ENCODE measurements at regions not wholly inside any gene's neighbourhood (a gene's known extent, or its start where the extent isn't known, plus 50 kb on each side); places are given as distances from the start of the nearest gene placed in this dataset.

DNA sequence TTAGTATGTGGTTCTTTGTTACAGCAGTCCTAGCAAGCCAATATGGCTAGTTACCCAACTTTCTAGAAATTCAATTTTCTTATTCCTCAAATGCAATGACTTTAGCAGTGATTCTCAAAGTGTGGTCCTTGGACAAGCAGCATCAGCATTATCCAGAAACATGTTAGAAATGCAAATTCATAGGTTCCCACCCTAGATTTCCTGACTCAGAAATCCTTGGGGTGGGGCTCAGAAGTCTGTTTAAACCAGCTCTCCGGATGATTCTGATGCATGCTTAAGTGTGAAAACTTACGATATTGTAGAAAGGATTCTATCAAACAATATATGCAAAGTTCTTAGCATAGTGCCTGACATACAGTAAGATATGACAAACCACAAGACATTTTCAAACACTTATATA, 757.1 kb downstream of the DHX35 start:
- DNase-seq (ENCODE audit: low spot score) = no peak
- H3K27me3 Mint-ChIP-seq (ENCODE audit: low read depth) = no peaks in the 10 kb centered on the region

DNA sequence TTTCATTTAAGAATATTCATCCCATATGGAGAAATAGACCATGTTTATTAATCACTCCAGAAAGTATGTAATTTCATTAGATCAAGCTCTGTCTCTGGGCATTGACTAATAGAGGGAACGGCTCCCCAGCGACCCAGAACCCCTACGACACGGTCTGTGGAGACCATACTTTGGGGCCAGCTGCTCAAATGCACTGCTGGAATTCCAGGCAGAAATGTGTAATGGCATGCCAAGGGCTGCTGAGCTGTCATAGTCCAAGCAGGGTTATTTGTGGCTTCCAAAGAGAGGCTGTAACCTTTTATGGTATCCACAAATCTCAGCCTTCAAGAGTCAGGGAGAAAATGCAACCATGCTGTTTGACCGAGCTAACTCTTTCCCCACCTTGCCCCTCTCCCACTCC, 755.8 kb downstream of the DHX35 start:
- Mint-ChIP-seq H3K4me1 (ENCODE audit: low read depth) (peaks cover 2% of the 10 kb centered on the region), H3K9me3 (ENCODE audit: low read depth) (no peaks in the 10 kb centered on the region)

More for the DNA sequence above, 757.1 kb downstream of the DHX35 start:
- Mint-ChIP-seq H3K9me3 (ENCODE audit: low read depth) (no peaks in the 10 kb centered on the region), H3K27ac (ENCODE audit: unreplicated experiment) (no peak overlapping the region), H3K4me1 (ENCODE audit: low read depth) (peaks cover 2% of the 10 kb centered on the region), H3K36me3 (ENCODE audit: low read depth) (no peaks in the 10 kb centered on the region), H3K4me3 (ENCODE audit: unreplicated experiment) (no peak overlapping the region)
- TF ChIP-seq, protein P1, sequence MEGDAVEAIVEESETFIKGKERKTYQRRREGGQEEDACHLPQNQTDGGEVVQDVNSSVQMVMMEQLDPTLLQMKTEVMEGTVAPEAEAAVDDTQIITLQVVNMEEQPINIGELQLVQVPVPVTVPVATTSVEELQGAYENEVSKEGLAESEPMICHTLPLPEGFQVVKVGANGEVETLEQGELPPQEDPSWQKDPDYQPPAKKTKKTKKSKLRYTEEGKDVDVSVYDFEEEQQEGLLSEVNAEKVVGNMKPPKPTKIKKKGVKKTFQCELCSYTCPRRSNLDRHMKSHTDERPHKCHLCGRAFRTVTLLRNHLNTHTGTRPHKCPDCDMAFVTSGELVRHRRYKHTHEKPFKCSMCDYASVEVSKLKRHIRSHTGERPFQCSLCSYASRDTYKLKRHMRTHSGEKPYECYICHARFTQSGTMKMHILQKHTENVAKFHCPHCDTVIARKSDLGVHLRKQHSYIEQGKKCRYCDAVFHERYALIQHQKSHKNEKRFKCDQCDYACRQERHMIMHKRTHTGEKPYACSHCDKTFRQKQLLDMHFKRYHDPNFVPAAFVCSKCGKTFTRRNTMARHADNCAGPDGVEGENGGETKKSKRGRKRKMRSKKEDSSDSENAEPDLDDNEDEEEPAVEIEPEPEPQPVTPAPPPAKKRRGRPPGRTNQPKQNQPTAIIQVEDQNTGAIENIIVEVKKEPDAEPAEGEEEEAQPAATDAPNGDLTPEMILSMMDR (IDR thresholded peaks at IDR 0.05) = no peak

DNA sequence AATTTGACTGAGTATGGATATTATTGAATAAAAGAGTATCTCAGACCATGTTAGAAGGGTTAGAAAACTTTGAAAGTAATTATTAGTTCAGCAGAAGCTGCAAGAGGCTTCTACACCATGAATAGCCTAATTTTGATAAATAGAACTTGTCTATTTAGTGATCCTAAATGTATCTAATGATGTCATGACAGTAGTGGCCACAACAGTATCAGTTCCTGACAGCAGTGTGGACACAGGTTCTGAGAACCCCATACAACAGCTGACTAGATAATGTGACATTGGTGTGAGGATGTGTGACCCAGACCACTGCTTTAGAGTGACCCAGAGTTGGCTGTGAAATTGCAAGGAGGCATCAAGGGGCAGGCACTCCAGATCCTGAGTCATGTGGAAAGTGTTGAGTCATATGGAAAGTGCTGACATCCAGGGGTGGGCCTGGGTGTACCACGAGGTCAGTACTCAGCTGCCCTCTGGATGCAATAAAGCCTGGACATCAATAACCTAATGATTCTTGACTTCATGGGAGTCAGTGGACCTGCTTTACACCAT, 754.7 kb downstream of the DHX35 start:
- Mint-ChIP-seq H3K9me3 (ENCODE audit: low read depth) (no peaks in the 10 kb centered on the region), H3K27me3 (ENCODE audit: low read depth) (no peaks in the 10 kb centered on the region), H3K4me1 (ENCODE audit: low read depth) (no peaks in the 10 kb centered on the region), H3K4me3 (ENCODE audit: unreplicated experiment) (no peak overlapping the region), H3K36me3 (ENCODE audit: low read depth) (no peaks in the 10 kb centered on the region), H3K27ac (ENCODE audit: unreplicated experiment) (no peak overlapping the region)
- no peak for DNase-seq (ENCODE audit: low spot score)
- TF ChIP-seq, protein P1 (IDR thresholded peaks at IDR 0.05) = no peak

More for the DNA sequence above, 755.8 kb downstream of the DHX35 start:
- H3K27me3 Mint-ChIP-seq (ENCODE audit: low read depth) = no peaks in the 10 kb centered on the region
- H3K4me3 Mint-ChIP-seq (ENCODE audit: unreplicated experiment) = no peak overlapping the region
- no peak for DNase-seq (ENCODE audit: low spot score)
- no peaks in the 10 kb centered on the region for H3K36me3 Mint-ChIP-seq (ENCODE audit: low read depth)
- TF ChIP-seq, protein P1 (IDR thresholded peaks at IDR 0.05) = no peak
- H3K27ac Mint-ChIP-seq (ENCODE audit: unreplicated experiment) = no peak overlapping the region

DNA sequence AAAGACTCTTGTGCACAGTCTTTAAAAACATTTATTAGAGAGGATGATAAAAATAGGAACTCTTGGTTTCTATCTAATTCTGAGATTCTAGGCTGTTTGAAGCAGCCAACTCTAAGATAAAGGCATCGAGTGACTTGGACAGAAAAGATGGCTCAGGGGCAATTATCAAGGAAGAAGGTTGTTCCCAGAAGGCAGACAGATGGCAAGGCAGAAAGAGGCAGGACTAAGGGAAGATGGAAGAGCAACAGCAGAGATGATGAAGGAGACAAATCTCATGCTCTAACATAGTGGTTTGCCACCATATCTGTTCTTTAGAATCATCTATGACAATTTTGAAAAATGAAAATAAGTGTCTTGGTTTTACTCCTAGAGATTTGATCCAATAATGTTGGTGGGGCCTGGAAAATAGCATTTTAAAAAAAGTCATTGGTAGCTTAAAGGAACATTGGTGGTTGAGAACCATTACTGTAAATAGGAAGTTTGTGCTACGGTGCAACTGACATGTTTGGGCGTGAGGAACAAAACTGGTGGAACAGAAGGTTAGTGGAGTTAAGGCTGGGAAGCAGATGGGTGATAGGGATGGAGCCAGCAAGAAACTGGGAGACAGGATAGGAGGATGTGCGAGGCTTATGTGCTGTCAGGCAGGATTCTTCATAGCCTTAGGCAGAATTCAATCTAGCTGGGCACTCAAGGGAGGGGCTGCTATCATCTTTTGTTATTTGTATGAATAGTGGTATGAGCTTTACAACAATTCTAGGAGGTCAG, 751.1 kb downstream of the DHX35 start:
- no peaks in the 10 kb centered on the region for H3K36me3 Mint-ChIP-seq (ENCODE audit: low read depth)
- H3K4me3 Mint-ChIP-seq (ENCODE audit: unreplicated experiment) = no peak overlapping the region
- H3K4me1 Mint-ChIP-seq (ENCODE audit: low read depth) = peaks cover 10% of the 10 kb centered on the region
- H3K27me3 Mint-ChIP-seq (ENCODE audit: low read depth) = no peaks in the 10 kb centered on the region
- no peak for DNase-seq (ENCODE audit: low spot score)
- H3K9me3 Mint-ChIP-seq (ENCODE audit: low read depth) = no peaks in the 10 kb centered on the region
- H3K27ac Mint-ChIP-seq (ENCODE audit: unreplicated experiment) = no peak overlapping the region
- TF ChIP-seq, protein P1 (IDR thresholded peaks at IDR 0.05) = no peak

DNA sequence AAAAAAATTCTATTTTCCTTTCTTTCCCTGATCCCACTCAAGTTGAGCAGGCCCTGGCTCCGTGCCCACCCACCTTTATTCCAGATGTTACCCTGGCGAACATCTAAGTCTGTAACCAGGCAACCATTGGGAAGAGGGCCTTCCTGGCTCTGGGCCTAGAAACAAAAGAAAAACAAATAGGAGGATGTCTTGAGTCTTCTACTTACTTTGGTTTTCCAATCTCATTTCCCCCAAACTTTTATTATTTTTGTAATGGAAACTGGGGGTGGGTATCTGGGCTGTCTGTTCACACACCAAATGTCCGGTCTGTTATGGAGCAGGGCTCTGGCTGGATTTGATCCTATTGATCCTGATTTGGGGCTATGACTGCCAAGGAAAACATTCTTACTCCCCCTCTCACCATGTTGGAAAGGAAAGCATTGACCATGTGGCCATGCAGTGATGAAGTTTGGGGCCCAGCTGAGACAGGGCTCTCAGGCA, 744.1 kb downstream of the DHX35 start:
- TF ChIP-seq, protein P1 (IDR thresholded peaks at IDR 0.05) = no peak
- Mint-ChIP-seq H3K4me3 (ENCODE audit: unreplicated experiment) (no peak overlapping the region), H3K27ac (ENCODE audit: unreplicated experiment) (no peak overlapping the region), H3K9me3 (ENCODE audit: low read depth) (no peaks in the 10 kb centered on the region), H3K4me1 (ENCODE audit: low read depth) (peaks cover 11% of the 10 kb centered on the region), H3K36me3 (ENCODE audit: low read depth) (no peaks in the 10 kb centered on the region), H3K27me3 (ENCODE audit: low read depth) (no peaks in the 10 kb centered on the region)
- no peak for DNase-seq (ENCODE audit: low spot score)

All from chondrocyte (in vitro differentiated cells).